ENCODE measurements at regions not wholly inside any gene's neighbourhood (a gene's known extent, or its start where the extent isn't known, plus 50 kb on each side); places are given as distances from the start of the nearest gene placed in this dataset.

DNA sequence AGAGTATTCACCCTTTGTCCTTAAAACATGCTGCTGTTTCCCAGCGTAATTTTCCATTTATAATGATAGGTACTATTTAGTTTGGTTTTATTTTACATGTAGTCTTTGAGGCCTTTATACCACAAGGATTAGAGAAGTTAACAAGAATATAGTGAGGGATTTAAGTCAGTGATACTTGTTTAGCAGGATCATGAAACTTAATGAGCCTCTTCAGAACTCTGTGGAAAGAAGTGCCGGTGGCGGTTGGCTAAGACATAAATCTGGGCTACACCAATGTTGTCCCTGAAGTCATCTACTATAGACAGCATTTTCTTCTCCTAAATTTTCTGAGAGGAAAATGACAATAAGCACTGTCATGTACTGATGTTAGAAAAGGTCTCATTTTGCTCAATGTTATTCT is 1226.0 kb upstream of the SEL1L start:
- TF ChIP-seq CTCF (IDR thresholded peaks at IDR 0.05) (no peak), POLR2A (IDR thresholded peaks at IDR 0.05) (no peak)
